SK-N-SH (cell line): ENCODE measurements at regions not wholly inside any gene's neighbourhood (a gene's known extent, or its start where the extent isn't known, plus 50 kb on each side); places are given as distances from the start of the nearest gene placed in this dataset.

Experiments
- CTCF ChIA-PET: fragments of 300-600, 350-600 bp; formaldehyde crosslinking; extraction: SDS; loops from one replicate; lab custom pipeline; 2021; lab: Yijun Ruan, JAX
- POLR2A ChIA-PET: fragments of 350-600 bp; sonication (Branson Sonifier 250); formaldehyde crosslinking; extraction: SDS; loops from one replicate; lab custom pipeline; 2020; ENCODE audit warnings: antibody characterized with exemption, inconsistent platforms; lab: Yijun Ruan, JAX
- DNase-seq: peaks from one replicate; pipeline ENCODE4 v3.0.0; 2012
- H2AFZ ChIP-seq: fragments of 200-600 bp; sonication (generic); 2 replicates; pipeline ENCODE4 v1.8.1; 2016; ENCODE audit warnings: antibody characterized with exemption, mild to moderate bottlenecking, low read depth
- H3F3A ChIP-seq: fragments of 200-600 bp; sonication (generic); replicated peaks from 2 replicates; pipeline ENCODE3; 2016; ENCODE audit warnings: antibody characterized with exemption, mild to moderate bottlenecking; ENCODE audit not compliant: insufficient read depth
- H3K27ac ChIP-seq, 2 experiments: fragments of 200-500 bp in 1 of 2; fragments of 200-600 bp in 1 of 2; sonication (Bioruptor generic) in 1 of 2; sonication (generic), shearing (Covaris generic) in 1 of 2; 2 replicates each; pipeline versions ENCODE4 v1.5.1 to v1.6.1; 2014 to 2016; ENCODE audit warnings: low read depth in 2 of 2, inconsistent platforms in 1 of 2, low read length in 1 of 2, mild to moderate bottlenecking in 1 of 2, mixed read lengths in 1 of 2
- H3K27me3 ChIP-seq: fragments of 200-600 bp; sonication (generic), shearing (Covaris generic); 2 replicates; pipeline ENCODE4 v1.6.1; 2016; ENCODE audit warnings: mixed run types; ENCODE audit not compliant: insufficient read depth
- H3K36me3 ChIP-seq, 2 experiments: fragments of 200-500 bp in 1 of 2; fragments of 200-600 bp in 1 of 2; sonication (Bioruptor generic) in 1 of 2; sonication (generic) in 1 of 2; replicated peaks in 1 of 2; 2 replicates each; pipeline versions ENCODE3 to v1.5.1; 2014 to 2016; ENCODE audit warnings: low read length in 1 of 2, mild to moderate bottlenecking in 1 of 2; ENCODE audit not compliant: insufficient read depth in 2 of 2, control insufficient read depth in 1 of 2
- H3K4me1 ChIP-seq, 2 experiments: fragments of 200-500 bp in 1 of 2; fragments of 200-600 bp in 1 of 2; sonication (Bioruptor generic) in 1 of 2; sonication (generic), shearing (Covaris generic) in 1 of 2; 2 replicates each; pipeline versions ENCODE4 v1.5.1 to v1.6.1; 2014 to 2016; ENCODE audit warnings: low read depth in 1 of 2, low read length in 1 of 2, mixed run types in 1 of 2; ENCODE audit not compliant: insufficient read depth in 2 of 2, control insufficient read depth in 1 of 2
- H3K4me2 ChIP-seq: fragments of 200-600 bp; sonication (generic), shearing (Covaris generic); 2 replicates; pipeline ENCODE4 v1.6.1; 2017; ENCODE audit warnings: mixed run types
- H3K4me3 ChIP-seq, 2 experiments: fragments of 200-500 bp in 1 of 2; fragments of 200-600 bp in 1 of 2; sonication (Bioruptor generic) in 1 of 2; sonication (generic), shearing (Covaris generic) in 1 of 2; 2 replicates each; pipeline versions ENCODE4 v1.5.1 to v1.8.1; 2014 to 2016; ENCODE audit warnings: low read depth in 2 of 2, inconsistent platforms in 1 of 2, low read length in 1 of 2, mild to moderate bottlenecking in 1 of 2, mixed read lengths in 1 of 2, moderate library complexity in 1 of 2
- H3K79me2 ChIP-seq: fragments of 200-600 bp; sonication (generic); 2 replicates; pipeline ENCODE4 v1.8.1; 2017; ENCODE audit warnings: mild to moderate bottlenecking; ENCODE audit not compliant: insufficient read depth
- H3K9ac ChIP-seq: fragments of 200-600 bp; sonication (generic); 2 replicates; pipeline ENCODE4 v1.6.1; 2017; ENCODE audit warnings: mixed run types
- H3K9me2 ChIP-seq: fragments of 200-600 bp; sonication (generic); 2 replicates; pipeline ENCODE4 v1.6.1; 2017; ENCODE audit warnings: mixed run types
- H3K9me3 ChIP-seq: fragments of 200-600 bp; sonication (generic); 2 replicates; pipeline ENCODE4 v1.6.1; 2017; ENCODE audit warnings: mixed run types, mild to moderate bottlenecking, moderate library complexity
- H4K20me1 ChIP-seq: fragments of 200-600 bp; sonication (generic); 2 replicates; pipeline ENCODE4 v1.6.1; 2017; ENCODE audit warnings: mild to moderate bottlenecking, mixed run types; ENCODE audit not compliant: insufficient read depth
- GABPA ChIP-seq: IDR thresholded peaks from 2 replicates; pipeline ENCODE4 v1.4.0; 2012; ENCODE audit warnings: low read depth, mild to moderate bottlenecking
- MAX ChIP-seq: IDR thresholded peaks from 2 replicates; pipeline ENCODE4 v1.4.0; 2012; ENCODE audit warnings: low read depth
- RCOR1 ChIP-seq: fragments of 150-350 bp; IDR thresholded peaks from 2 replicates; pipeline ENCODE4 v1.6.1; 2017; ENCODE audit warnings: antibody characterized with exemption, low read length
- REST ChIP-seq: IDR thresholded peaks from 2 replicates; pipeline ENCODE4 v1.6.1; 2012; ENCODE audit warnings: mild to moderate bottlenecking, low read depth, low read length, moderate library complexity
- SMC3 ChIP-seq: IDR thresholded peaks from 2 replicates; pipeline ENCODE4 v1.6.1; 2012; ENCODE audit warnings: low read depth, low read length, improper control_type of control experiment
- TAF1 ChIP-seq: IDR thresholded peaks from 2 replicates; pipeline ENCODE4 v1.6.1; 2012; ENCODE audit warnings: low read depth, mild to moderate bottlenecking, low read length, moderate library complexity, borderline replicate concordance
- TEAD4 ChIP-seq: IDR thresholded peaks from 2 replicates; pipeline ENCODE4 v1.4.0; 2012; ENCODE audit warnings: mild to moderate bottlenecking, borderline replicate concordance; ENCODE audit not compliant: insufficient read depth
- YY1 ChIP-seq: IDR thresholded peaks from 2 replicates; pipeline ENCODE4 v1.4.0; 2012; ENCODE audit warnings: low read depth, mild to moderate bottlenecking
- WGBS: methylation state at CpG from one replicate; pipeline ENCODE4 v1.1.6; 2017; ENCODE audit warnings: low lambda C conversion rate; 5-methylcytosine and 5-hydroxymethylcytosine counted together
- TF ChIP-seq, protein P1 (sequence below): fragments of 200-600 bp; sonication (generic); IDR thresholded peaks from 2 replicates; pipeline ENCODE4 v1.6.1; 2017; ENCODE audit warnings: antibody characterized with exemption, mild to moderate bottlenecking, moderate library complexity
- TF ChIP-seq, protein P2 (sequence below): IDR thresholded peaks from 2 replicates; pipeline ENCODE4; 2012
- TF ChIP-seq, protein P3 (sequence below): fragments of 150-350 bp; IDR thresholded peaks from 2 replicates; pipeline ENCODE4 v1.6.1; 2017; ENCODE audit warnings: antibody characterized with exemption, low read length, low read depth, borderline replicate concordance

DNA sequence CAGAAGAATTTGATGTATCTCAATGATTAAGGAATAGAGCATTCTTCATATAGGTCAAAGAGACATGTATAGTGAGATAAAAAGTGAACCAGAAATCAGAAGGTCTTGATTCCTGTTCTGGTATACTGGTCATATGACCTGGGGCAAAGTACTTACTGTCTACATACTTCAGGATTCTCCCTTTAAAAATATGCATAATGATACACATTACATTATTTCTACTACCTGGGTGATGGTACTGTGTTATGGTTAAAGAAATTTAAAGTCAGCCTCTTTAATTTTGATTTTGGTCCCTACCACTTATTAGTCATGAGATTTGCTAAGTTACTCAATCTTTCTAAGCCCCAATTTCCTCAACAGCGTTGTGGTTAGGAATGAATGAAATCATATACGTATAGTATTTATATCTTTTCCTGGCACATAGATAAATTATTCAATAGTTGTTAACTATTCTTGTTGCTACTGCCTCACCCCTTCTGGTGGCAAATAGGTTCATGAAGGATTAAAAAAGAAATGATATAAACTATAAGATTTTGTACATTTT is 984.1 kb downstream of the TLE4 start:
- Histone ChIP-seq H3K27ac (no peak overlapping the region), H2AFZ (no peak overlapping the region), H3K4me3 (no peak overlapping the region), H3K36me3 (no peaks in the 10 kb centered on the region), H3K9me2 (no peaks in the 10 kb centered on the region), H3K27me3 (no peaks in the 10 kb centered on the region), H3K9me3 (no peaks in the 10 kb centered on the region), H3F3A (no peaks in the 10 kb centered on the region), H3K4me1 (no peaks in the 10 kb centered on the region), H4K20me1 (no peaks in the 10 kb centered on the region), H3K9ac (no peak overlapping the region), H3K4me2 (no peak overlapping the region), H3K79me2 (no peaks in the 10 kb centered on the region)
- TF ChIP-seq, protein P1, sequence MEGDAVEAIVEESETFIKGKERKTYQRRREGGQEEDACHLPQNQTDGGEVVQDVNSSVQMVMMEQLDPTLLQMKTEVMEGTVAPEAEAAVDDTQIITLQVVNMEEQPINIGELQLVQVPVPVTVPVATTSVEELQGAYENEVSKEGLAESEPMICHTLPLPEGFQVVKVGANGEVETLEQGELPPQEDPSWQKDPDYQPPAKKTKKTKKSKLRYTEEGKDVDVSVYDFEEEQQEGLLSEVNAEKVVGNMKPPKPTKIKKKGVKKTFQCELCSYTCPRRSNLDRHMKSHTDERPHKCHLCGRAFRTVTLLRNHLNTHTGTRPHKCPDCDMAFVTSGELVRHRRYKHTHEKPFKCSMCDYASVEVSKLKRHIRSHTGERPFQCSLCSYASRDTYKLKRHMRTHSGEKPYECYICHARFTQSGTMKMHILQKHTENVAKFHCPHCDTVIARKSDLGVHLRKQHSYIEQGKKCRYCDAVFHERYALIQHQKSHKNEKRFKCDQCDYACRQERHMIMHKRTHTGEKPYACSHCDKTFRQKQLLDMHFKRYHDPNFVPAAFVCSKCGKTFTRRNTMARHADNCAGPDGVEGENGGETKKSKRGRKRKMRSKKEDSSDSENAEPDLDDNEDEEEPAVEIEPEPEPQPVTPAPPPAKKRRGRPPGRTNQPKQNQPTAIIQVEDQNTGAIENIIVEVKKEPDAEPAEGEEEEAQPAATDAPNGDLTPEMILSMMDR, result no peak
- TF ChIP-seq RCOR1 (no peak), TEAD4 (no peak), MAX (no peak), YY1 (no peak)
- CTCF ChIA-PET, result no interaction called here
- 28% methylated on average over 2 of the region's 2 CpGs for WGBS
- POLR2A ChIA-PET, result no interaction called here
- no peak for DNase-seq

DNA sequence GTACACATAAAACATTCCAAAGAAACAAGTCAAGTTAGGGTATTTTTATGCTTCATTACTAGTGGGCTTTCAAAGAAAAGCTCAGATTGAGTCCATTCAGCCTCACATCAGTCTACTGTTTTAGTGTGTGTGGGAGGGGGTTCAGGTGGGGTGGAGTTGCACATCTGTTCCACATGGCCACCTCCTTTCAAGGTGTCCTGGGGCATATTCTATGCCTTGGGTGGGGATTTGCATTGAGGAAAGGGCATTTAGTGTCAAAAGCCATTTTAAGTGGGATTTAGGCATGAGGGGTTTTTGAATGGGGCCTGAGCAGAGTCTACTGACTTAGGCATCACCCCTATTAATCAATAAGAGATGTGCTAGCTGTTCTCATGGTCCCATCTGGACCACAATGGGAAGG is 983.1 kb downstream of the TLE4 start:
- TF ChIP-seq TAF1, result no peak
- H3F3A ChIP-seq, result no peaks in the 10 kb centered on the region
- H3K4me1 ChIP-seq, result no peaks in the 10 kb centered on the region
- no peak overlapping the region for H2AFZ ChIP-seq
- DNase-seq, result no peak
- H3K4me2 ChIP-seq, result no peak overlapping the region
- H3K4me3 ChIP-seq, result no peak overlapping the region
- H3K9ac ChIP-seq, result no peak overlapping the region
- H3K27ac ChIP-seq, result no peak overlapping the region
- ChIA-PET POLR2A (no interaction called here), CTCF (no interaction called here)
- H3K27me3 ChIP-seq, result no peaks in the 10 kb centered on the region
- no peaks in the 10 kb centered on the region for H3K36me3 ChIP-seq
- no peaks in the 10 kb centered on the region for H3K9me2 ChIP-seq
- no peaks in the 10 kb centered on the region for H3K9me3 ChIP-seq
- no peaks in the 10 kb centered on the region for H4K20me1 ChIP-seq
- H3K79me2 ChIP-seq, result no peaks in the 10 kb centered on the region

DNA sequence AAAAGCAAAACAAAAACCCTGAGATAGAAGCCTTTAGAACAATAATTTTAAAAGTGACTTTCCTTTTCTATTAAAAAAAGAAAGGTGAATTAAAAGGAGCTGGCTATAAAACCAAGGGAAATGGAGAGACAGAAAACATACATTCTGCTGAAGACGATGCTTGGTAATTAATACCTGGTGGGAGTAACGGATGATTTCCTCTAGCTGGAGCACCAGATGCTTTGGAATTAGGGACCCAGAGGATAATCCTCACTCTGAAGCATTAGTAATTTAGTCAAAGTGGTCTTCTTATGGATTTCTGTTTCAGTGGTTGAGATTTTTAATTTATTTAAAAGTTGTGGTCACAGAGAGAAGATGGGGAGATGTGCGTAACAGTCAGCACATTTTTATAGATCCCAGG is 982.5 kb downstream of the TLE4 start:
- Histone ChIP-seq H3K36me3 (no peaks in the 10 kb centered on the region), H3K4me1 (no peaks in the 10 kb centered on the region), H3K9me2 (no peaks in the 10 kb centered on the region), H3K27ac (no peak overlapping the region), H3K4me2 (no peak overlapping the region), H3K27me3 (no peaks in the 10 kb centered on the region), H4K20me1 (no peaks in the 10 kb centered on the region), H3K79me2 (no peaks in the 10 kb centered on the region), H3K9ac (no peak overlapping the region), H3F3A (no peaks in the 10 kb centered on the region), H3K9me3 (no peaks in the 10 kb centered on the region), H3K4me3 (no peak overlapping the region), H2AFZ (no peak overlapping the region)
- ChIA-PET CTCF (no interaction called here), POLR2A (no interaction called here)
- WGBS, result 52% methylated on average over 3 of the region's 3 CpGs
- DNase-seq, result no peak
- no peak for TF ChIP-seq GABPA
- TF ChIP-seq, protein P2, sequence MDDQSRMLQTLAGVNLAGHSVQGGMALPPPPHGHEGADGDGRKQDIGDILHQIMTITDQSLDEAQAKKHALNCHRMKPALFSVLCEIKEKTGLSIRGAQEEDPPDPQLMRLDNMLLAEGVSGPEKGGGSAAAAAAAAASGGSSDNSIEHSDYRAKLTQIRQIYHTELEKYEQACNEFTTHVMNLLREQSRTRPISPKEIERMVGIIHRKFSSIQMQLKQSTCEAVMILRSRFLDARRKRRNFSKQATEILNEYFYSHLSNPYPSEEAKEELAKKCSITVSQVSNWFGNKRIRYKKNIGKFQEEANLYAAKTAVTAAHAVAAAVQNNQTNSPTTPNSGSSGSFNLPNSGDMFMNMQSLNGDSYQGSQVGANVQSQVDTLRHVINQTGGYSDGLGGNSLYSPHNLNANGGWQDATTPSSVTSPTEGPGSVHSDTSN, result no peak
- no peak for TF ChIP-seq SMC3
- TF ChIP-seq REST, result no peak
- TF ChIP-seq, protein P3, sequence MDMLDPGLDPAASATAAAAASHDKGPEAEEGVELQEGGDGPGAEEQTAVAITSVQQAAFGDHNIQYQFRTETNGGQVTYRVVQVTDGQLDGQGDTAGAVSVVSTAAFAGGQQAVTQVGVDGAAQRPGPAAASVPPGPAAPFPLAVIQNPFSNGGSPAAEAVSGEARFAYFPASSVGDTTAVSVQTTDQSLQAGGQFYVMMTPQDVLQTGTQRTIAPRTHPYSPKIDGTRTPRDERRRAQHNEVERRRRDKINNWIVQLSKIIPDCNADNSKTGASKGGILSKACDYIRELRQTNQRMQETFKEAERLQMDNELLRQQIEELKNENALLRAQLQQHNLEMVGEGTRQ, result no peak
- TF ChIP-seq MAX, result no peak
